SK-N-SH treated with all-trans-retinoic acid at 6 μM for 48 hours (cell line): ENCODE measurements at regions not wholly inside any gene's neighbourhood (a gene's known extent, or its start where the extent isn't known, plus 50 kb on each side); places are given as distances from the start of the nearest gene placed in this dataset.

ENCODE experiments used
- ATAC-seq: fragments of 200-7000 bp; cut with Tn5 transposase; 3 replicates; pipeline ENCODE4 v1.9.1; 2020; ENCODE audit warnings: mild to moderate bottlenecking, moderate library complexity
- ARNTL ChIP-seq: fragments of 450-650 bp; formaldehyde crosslinking; IDR thresholded peaks from 2 replicates; pipeline ENCODE4 v1.5.0; 2020; ENCODE audit warnings: low read depth, mild to moderate bottlenecking, moderate library complexity, borderline replicate concordance
- BACH2 ChIP-seq: fragments of 250-450 bp; sonication (Bioruptor Pico); IDR thresholded peaks from 2 replicates; pipeline ENCODE4 v1.9.0; 2021; ENCODE audit warnings: mild to moderate bottlenecking, borderline replicate concordance
- CREB5 ChIP-seq: fragments of 250-450 bp; sonication (Bioruptor Pico); IDR thresholded peaks from 2 replicates; pipeline ENCODE4 v1.5.1; 2020; ENCODE audit warnings: low read depth, mild to moderate bottlenecking, moderate library complexity
- CSDC2 ChIP-seq: fragments of 250-450 bp; sonication (Bioruptor Pico); IDR thresholded peaks from 2 replicates; pipeline ENCODE4 v1.5.0; 2020; ENCODE audit warnings: mild to moderate bottlenecking, moderate library complexity
- ESRRG ChIP-seq: fragments of 250-450 bp; sonication (Bioruptor Pico); IDR thresholded peaks from 2 replicates; pipeline ENCODE4 v1.6.1; 2021; ENCODE audit warnings: mild to moderate bottlenecking
- GLIS3 ChIP-seq: fragments of 250-450 bp; sonication (Bioruptor Pico); IDR thresholded peaks from 2 replicates; pipeline ENCODE4 v1.5.0; 2020; ENCODE audit warnings: mild to moderate bottlenecking, moderate library complexity
- PATZ1 ChIP-seq: fragments of 250-450 bp; sonication (Bioruptor Pico); IDR thresholded peaks from 2 replicates; pipeline ENCODE4 v1.8.0; 2020; ENCODE audit warnings: mild to moderate bottlenecking, moderate library complexity, borderline replicate concordance
- POU6F1 ChIP-seq: fragments of 250-450 bp; sonication (Bioruptor Pico); IDR thresholded peaks from 2 replicates; pipeline ENCODE4 v1.8.0; 2021; ENCODE audit warnings: low read depth, mild to moderate bottlenecking, moderate library complexity, borderline replicate concordance
- PPARA ChIP-seq: fragments of 250-450 bp; sonication (Bioruptor Pico); IDR thresholded peaks from 2 replicates; pipeline ENCODE4 v1.5.0; 2020; ENCODE audit warnings: mild to moderate bottlenecking, borderline replicate concordance
- RARB ChIP-seq: fragments of 250-450 bp; sonication (Bioruptor Pico); IDR thresholded peaks from 2 replicates; pipeline ENCODE4 v1.8.0; 2021; ENCODE audit warnings: mild to moderate bottlenecking, moderate library complexity
- SNAI2 ChIP-seq: fragments of 250-450 bp; sonication (Bioruptor Pico); IDR thresholded peaks from 2 replicates; pipeline ENCODE4 v1.5.0; 2020; ENCODE audit warnings: mild to moderate bottlenecking, moderate library complexity
- TOX ChIP-seq: fragments of 250-450 bp; sonication (Bioruptor Pico); IDR thresholded peaks from 2 replicates; pipeline ENCODE4 v1.8.0; 2021; ENCODE audit warnings: mild to moderate bottlenecking, moderate library complexity, borderline replicate concordance
- TSHZ2 ChIP-seq: fragments of 250-450 bp; sonication (Bioruptor Pico); IDR thresholded peaks from 2 replicates; pipeline ENCODE4 v1.5.0; 2020; ENCODE audit warnings: mild to moderate bottlenecking, moderate library complexity
- ZC3H10 ChIP-seq: fragments of 250-450 bp; sonication (Bioruptor Pico); IDR thresholded peaks from 2 replicates; pipeline ENCODE4 v1.5.1; 2021; ENCODE audit warnings: mild to moderate bottlenecking, moderate library complexity
- ZFP3 ChIP-seq: fragments of 250-450 bp; sonication (Bioruptor Pico); IDR thresholded peaks from 2 replicates; pipeline ENCODE4 v1.5.0; 2020; ENCODE audit warnings: mild to moderate bottlenecking, moderate library complexity
- ZFP30 ChIP-seq: fragments of 450-650 bp; formaldehyde crosslinking; IDR thresholded peaks from 2 replicates; pipeline ENCODE4 v1.5.0; 2022; ENCODE audit warnings: mild to moderate bottlenecking, moderate library complexity
- ZNF70 ChIP-seq: fragments of 450-650 bp; formaldehyde crosslinking; IDR thresholded peaks from 2 replicates; pipeline ENCODE4 v1.5.0; 2020; ENCODE audit warnings: mild to moderate bottlenecking, moderate library complexity
- ZNF8 ChIP-seq: fragments of 450-650 bp; formaldehyde crosslinking; IDR thresholded peaks from 2 replicates; pipeline ENCODE4 v1.5.0; 2020; ENCODE audit warnings: mild to moderate bottlenecking, moderate library complexity

GRCh38 chrX:38941675-38942074, 140.4 kb downstream of the MID1IP1 start (continued):
- TF ChIP-seq PATZ1 (CRISPR knock-in tag) (no peak), CREB5 (CRISPR knock-in tag) (no peak), BACH2 (CRISPR knock-in tag) (no peak)

- ATAC-seq = no peak
Measured at GRCh38 chrX:38943120-38943519, 141.9 kb downstream of the MID1IP1 start.

GRCh38 chrX:38948046-38948445, 146.8 kb downstream of the MID1IP1 start:
- no peak for ATAC-seq
- TF ChIP-seq ZNF8 (CRISPR knock-in tag) (peak; percentile 57), TSHZ2 (CRISPR knock-in tag) (no peak), TOX (no peak), PPARA (no peak)

More at GRCh38 chrX:38943120-38943519, 141.9 kb downstream of the MID1IP1 start:
- TF ChIP-seq ARNTL (CRISPR knock-in tag) (no peak), ESRRG (CRISPR knock-in tag) (no peak), SNAI2 (CRISPR knock-in tag) (no peak), PPARA (no peak), GLIS3 (CRISPR knock-in tag) (no peak), ZNF70 (CRISPR knock-in tag) (no peak), PATZ1 (CRISPR knock-in tag) (no peak), ZFP3 (no peak)

- no peak for ATAC-seq
- no peak for TF ChIP-seq ARNTL (CRISPR knock-in tag)
- no peak for TF ChIP-seq POU6F1 (CRISPR knock-in tag)
- no peak for TF ChIP-seq TSHZ2 (CRISPR knock-in tag)
- TF ChIP-seq CREB5 (CRISPR knock-in tag) = no peak
- TF ChIP-seq ZFP3 = no peak
- TF ChIP-seq BACH2 (CRISPR knock-in tag) = no peak
- TF ChIP-seq CSDC2 (CRISPR knock-in tag) = no peak
- no peak for TF ChIP-seq SNAI2 (CRISPR knock-in tag)
- TF ChIP-seq RARB (CRISPR knock-in tag) = no peak
- no peak for TF ChIP-seq ZC3H10 (CRISPR knock-in tag)
- TF ChIP-seq ESRRG (CRISPR knock-in tag) = no peak
- no peak for TF ChIP-seq ZNF8 (CRISPR knock-in tag)
- TF ChIP-seq ZFP30 (CRISPR knock-in tag) = no peak
Measured at GRCh38 chrX:38954520-38954919, 153.3 kb downstream of the MID1IP1 start.
